ENCODE measurements at regions not wholly inside any gene's neighbourhood (a gene's known extent, or its start where the extent isn't known, plus 50 kb on each side); places are given as distances from the start of the nearest gene placed in this dataset.

GRCh38 chr4:186848437-186848836, 124.8 kb upstream of the FAT1 start:
- Histone ChIP-seq H3K9ac (ENCODE audit: control insufficient read depth, extremely low read depth, insufficient read depth, low read length) (no peak overlapping the region), H3K4me1 (ENCODE audit: control insufficient read depth, extremely low read depth, insufficient read depth, low read length) (peaks cover 30% of the 10 kb centered on the region), H3K27ac (ENCODE audit: control insufficient read depth, insufficient read depth, low read length) (no peak overlapping the region), H3K36me3 (ENCODE audit: control insufficient read depth in 2 of 2, extremely low read depth in 1 of 2, insufficient read depth in 2 of 2, low read length in 2 of 2) (no peaks in the 10 kb centered on the region), H3K4me3 (ENCODE audit: control insufficient read depth in 2 of 3, extremely low read depth in 1 of 3, insufficient read depth in 2 of 3, low read depth in 1 of 3, low read length in 3 of 3) (no peak overlapping the region), H3K9me3 (ENCODE audit: control insufficient read depth, low read depth, low read length) (no peaks in the 10 kb centered on the region), H3K79me2 (ENCODE audit: control insufficient read depth, insufficient read depth, low read length) (no peaks in the 10 kb centered on the region), H2AFZ (ENCODE audit: control insufficient read depth, low read length) (no peak overlapping the region), H3K27me3 (ENCODE audit: control insufficient read depth, extremely low read depth, insufficient read depth, low read length) (no peaks in the 10 kb centered on the region), H4K20me1 (ENCODE audit: control insufficient read depth, extremely low read depth, insufficient read depth, low read length) (no peaks in the 10 kb centered on the region), H3K9me1 (ENCODE audit: control insufficient read depth, extremely low read depth, insufficient read depth, low read length) (no peaks in the 10 kb centered on the region), H3K4me2 (ENCODE audit: control insufficient read depth, extremely low read depth, insufficient read depth, low read depth, low read length) (no peak overlapping the region)
- dilution Hi-C loops (cut with MboI; ENCODE audit: extremely low pct_ligation_motif_present, low sequenced_read_pairs), result no loop called here
- FAIRE-seq (no peak), DNase-seq (ENCODE audit: low read depth, low spot score) (no peak)
- TF ChIP-seq CTCF (optimal IDR thresholded peaks at IDR 0.05 in 1 of 3, IDR thresholded peaks at IDR 0.05 in 1 of 3, conservative IDR thresholded peaks at IDR 0.05 in 1 of 3; ENCODE audit: extremely low read depth in 1 of 3, insufficient read depth in 2 of 3, low read length in 3 of 3) (no peak), EZH2 (IDR thresholded peaks at IDR 0.05; ENCODE audit: low read length) (no peak)

GRCh38 chr4:186851291-186852072, 127.8 kb upstream of the FAT1 start:
- H3K27ac ChIP-seq (ENCODE audit: control insufficient read depth, insufficient read depth, low read length), result no peak overlapping the region
- H3K9me1 ChIP-seq (ENCODE audit: control insufficient read depth, extremely low read depth, insufficient read depth, low read length), result no peaks in the 10 kb centered on the region
- TF ChIP-seq CTCF (optimal IDR thresholded peaks at IDR 0.05 in 1 of 3, IDR thresholded peaks at IDR 0.05 in 1 of 3, conservative IDR thresholded peaks at IDR 0.05 in 1 of 3; ENCODE audit: extremely low read depth in 1 of 3, insufficient read depth in 2 of 3, low read length in 3 of 3) (no peak), EZH2 (IDR thresholded peaks at IDR 0.05; ENCODE audit: low read length) (no peak)
- no peak overlapping the region for H3K9ac ChIP-seq (ENCODE audit: control insufficient read depth, extremely low read depth, insufficient read depth, low read length)
- H2AFZ ChIP-seq (ENCODE audit: control insufficient read depth, low read length), result peak overlapping the region; percentile 81
- H3K36me3 ChIP-seq (ENCODE audit: control insufficient read depth in 2 of 2, extremely low read depth in 1 of 2, insufficient read depth in 2 of 2, low read length in 2 of 2), result no peaks in the 10 kb centered on the region
- peak overlapping the region in 1 of 3 experiments; percentile 30 for H3K4me3 ChIP-seq (ENCODE audit: control insufficient read depth in 2 of 3, extremely low read depth in 1 of 3, insufficient read depth in 2 of 3, low read depth in 1 of 3, low read length in 3 of 3)
- H3K79me2 ChIP-seq (ENCODE audit: control insufficient read depth, insufficient read depth, low read length), result no peaks in the 10 kb centered on the region
- H4K20me1 ChIP-seq (ENCODE audit: control insufficient read depth, extremely low read depth, insufficient read depth, low read length), result no peaks in the 10 kb centered on the region
- peaks cover 9% of the 10 kb centered on the region for H3K4me1 ChIP-seq (ENCODE audit: control insufficient read depth, extremely low read depth, insufficient read depth, low read length)
- dilution Hi-C loops (cut with MboI; ENCODE audit: extremely low pct_ligation_motif_present, low sequenced_read_pairs), result no loop called here
- no peaks in the 10 kb centered on the region for H3K27me3 ChIP-seq (ENCODE audit: control insufficient read depth, extremely low read depth, insufficient read depth, low read length)
- no peaks in the 10 kb centered on the region for H3K9me3 ChIP-seq (ENCODE audit: control insufficient read depth, low read depth, low read length)
- peak overlapping the region; percentile 68 for H3K4me2 ChIP-seq (ENCODE audit: control insufficient read depth, extremely low read depth, insufficient read depth, low read depth, low read length)
- FAIRE-seq (no peak), DNase-seq (ENCODE audit: low read depth, low spot score) (no peak)
